ENCODE measurements at regions not wholly inside any gene's neighbourhood (a gene's known extent, or its start where the extent isn't known, plus 50 kb on each side); places are given as distances from the start of the nearest gene placed in this dataset.

DNA sequence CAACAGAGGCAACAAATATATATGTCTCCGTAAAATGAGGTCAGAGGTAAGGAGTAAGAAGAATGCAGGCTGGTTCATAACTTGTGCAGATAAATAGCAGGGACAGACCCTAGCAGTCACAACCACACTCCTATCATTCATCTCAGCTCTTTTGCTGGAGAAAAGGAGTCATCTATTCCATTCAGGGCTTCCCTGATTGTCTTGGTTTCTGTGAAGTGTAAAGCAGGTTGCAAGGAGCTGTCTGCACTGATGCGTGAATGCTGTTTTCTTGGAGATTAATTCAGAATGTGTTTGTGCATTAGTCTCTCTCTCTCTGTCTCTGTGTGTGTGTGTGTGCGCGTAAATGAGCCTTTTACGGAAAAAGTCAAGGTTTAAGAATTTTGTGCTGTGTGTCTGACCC lies 643.3 kb upstream of the SORCS1 start:
- H3K9me3 ChIP-seq (ENCODE audit: low read length): no peaks in the 10 kb centered on the region
- no peak for ATAC-seq
- no peaks in the 10 kb centered on the region for H4K20me1 ChIP-seq (ENCODE audit: low read length)
- BruUV-seq (replicated peaks): no TSS peak
- peaks cover 9% of the 10 kb centered on the region for H3K4me1 ChIP-seq (ENCODE audit: insufficient read depth, low read length)
- DNase-seq: no peak
- no peaks in the 10 kb centered on the region for H3K36me3 ChIP-seq (ENCODE audit: low read depth, low read length)
- ChIA-PET POLR2A (ENCODE audit: unreplicated experiment) (no interaction called here), CTCF (no interaction called here)
- no peak overlapping the region for H3K4me3 ChIP-seq (ENCODE audit: low read length)
- no peak for TF ChIP-seq CTCF (conservative IDR thresholded peaks at IDR 0.05; ENCODE audit: low read depth, low read length)
- no peak for TF ChIP-seq EZH2 (IDR thresholded peaks at IDR 0.05; ENCODE audit: low read length, unreplicated experiment)
- TF ChIP-seq EZH2phosphoT487 (IDR thresholded peaks at IDR 0.05; ENCODE audit: borderline replicate concordance, low read length): no peak
- no peak overlapping the region for H3K9ac ChIP-seq (ENCODE audit: low read length)
- no peak overlapping the region for H2AFZ ChIP-seq (ENCODE audit: low read length)
- H3K4me2 ChIP-seq (ENCODE audit: low read length): no peak overlapping the region
- H3K27ac ChIP-seq (ENCODE audit: low read length): no peak overlapping the region
- no peaks in the 10 kb centered on the region for H3F3A ChIP-seq (ENCODE audit: low read length, unreplicated experiment)
- H3K79me2 ChIP-seq (ENCODE audit: low read length): no peaks in the 10 kb centered on the region
- H3K9me2 ChIP-seq (replicated peaks; ENCODE audit: low read length): no peaks in the 10 kb centered on the region
- H3K27me3 ChIP-seq (ENCODE audit: low read length): no peaks in the 10 kb centered on the region
- intact Hi-C loops (cut with micrococcal nuclease): no loop called here

GRCh38 chr10:107806026-107806425 lies 641.5 kb upstream of the SORCS1 start:
- ChIA-PET POLR2A (ENCODE audit: unreplicated experiment) (no interaction called here), CTCF (no interaction called here)
- Histone ChIP-seq H3K27ac (ENCODE audit: low read length) (no peak overlapping the region), H3F3A (ENCODE audit: low read length, unreplicated experiment) (no peaks in the 10 kb centered on the region), H3K4me2 (ENCODE audit: low read length) (no peak overlapping the region), H3K9me3 (ENCODE audit: low read length) (no peaks in the 10 kb centered on the region), H3K4me3 (ENCODE audit: low read length) (no peak overlapping the region), H3K9me2 (replicated peaks; ENCODE audit: low read length) (no peaks in the 10 kb centered on the region), H3K4me1 (ENCODE audit: insufficient read depth, low read length) (peaks cover 9% of the 10 kb centered on the region), H3K36me3 (ENCODE audit: low read depth, low read length) (no peaks in the 10 kb centered on the region), H3K9ac (ENCODE audit: low read length) (no peak overlapping the region), H2AFZ (ENCODE audit: low read length) (no peak overlapping the region), H3K79me2 (ENCODE audit: low read length) (no peaks in the 10 kb centered on the region), H4K20me1 (ENCODE audit: low read length) (no peaks in the 10 kb centered on the region), H3K27me3 (ENCODE audit: low read length) (no peaks in the 10 kb centered on the region)
- TF ChIP-seq CTCF (conservative IDR thresholded peaks at IDR 0.05; ENCODE audit: low read depth, low read length) (no peak), EZH2 (IDR thresholded peaks at IDR 0.05; ENCODE audit: low read length, unreplicated experiment) (no peak), EZH2phosphoT487 (IDR thresholded peaks at IDR 0.05; ENCODE audit: borderline replicate concordance, low read length) (no peak)
- DNase-seq (no peak), ATAC-seq (no peak)
- intact Hi-C loops (cut with micrococcal nuclease): no loop called here
- BruUV-seq (replicated peaks): no TSS peak

DNA sequence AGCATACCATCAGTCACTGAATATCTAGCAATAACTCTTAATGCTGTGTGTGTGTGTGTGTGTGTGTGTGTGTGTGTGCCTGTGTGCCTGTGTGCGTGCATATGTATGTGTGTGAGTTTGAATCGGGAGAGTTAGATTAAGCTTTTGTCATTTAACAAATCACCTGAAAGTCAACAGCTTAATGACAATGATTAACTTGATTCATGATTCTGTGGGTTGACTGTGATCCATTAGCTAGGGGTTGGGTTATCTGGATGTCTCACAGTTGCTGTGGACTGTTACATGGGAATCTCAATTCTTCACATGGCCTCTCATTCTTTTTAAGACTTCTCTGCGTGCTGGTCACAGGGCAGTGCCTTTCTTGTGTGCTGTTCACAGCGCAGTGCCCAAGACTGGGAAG lies 639.0 kb upstream of the SORCS1 start:
- no peaks in the 10 kb centered on the region for H4K20me1 ChIP-seq (ENCODE audit: low read length)
- no peaks in the 10 kb centered on the region for H3K9me2 ChIP-seq (replicated peaks; ENCODE audit: low read length)
- CTCF ChIA-PET: no interaction called here
- H3K36me3 ChIP-seq (ENCODE audit: low read depth, low read length): no peaks in the 10 kb centered on the region
- H3K9me3 ChIP-seq (ENCODE audit: low read length): no peaks in the 10 kb centered on the region
- H3F3A ChIP-seq (ENCODE audit: low read length, unreplicated experiment): no peaks in the 10 kb centered on the region
- DNase-seq (no peak), ATAC-seq (no peak)
- no peaks in the 10 kb centered on the region for H3K4me1 ChIP-seq (ENCODE audit: insufficient read depth, low read length)
- no peaks in the 10 kb centered on the region for H3K79me2 ChIP-seq (ENCODE audit: low read length)
- intact Hi-C loops (cut with micrococcal nuclease): no loop called here
- no peak overlapping the region for H3K4me2 ChIP-seq (ENCODE audit: low read length)
- no peak for TF ChIP-seq EZH2phosphoT487 (IDR thresholded peaks at IDR 0.05; ENCODE audit: borderline replicate concordance, low read length)
- TF ChIP-seq EZH2 (IDR thresholded peaks at IDR 0.05; ENCODE audit: low read length, unreplicated experiment): no peak
- no peak for TF ChIP-seq CTCF (conservative IDR thresholded peaks at IDR 0.05; ENCODE audit: low read depth, low read length)
- H3K27ac ChIP-seq (ENCODE audit: low read length): no peak overlapping the region
- no peaks in the 10 kb centered on the region for H3K27me3 ChIP-seq (ENCODE audit: low read length)
- H2AFZ ChIP-seq (ENCODE audit: low read length): no peak overlapping the region
- no peak overlapping the region for H3K9ac ChIP-seq (ENCODE audit: low read length)
- no TSS peak for BruUV-seq (replicated peaks)
- H3K4me3 ChIP-seq (ENCODE audit: low read length): no peak overlapping the region
- POLR2A ChIA-PET (ENCODE audit: unreplicated experiment): no interaction called here
